WTC11 (cell line): ENCODE measurements at regions not wholly inside any gene's neighbourhood (a gene's known extent, or its start where the extent isn't known, plus 50 kb on each side); places are given as distances from the start of the nearest gene placed in this dataset.

Source experiments
- ATAC-seq: fragments of 200-7000 bp; cut with Tn5 transposase; 2 replicates; pipeline ENCODE4 v1.10.0; 2021; ENCODE audit warnings: mild to moderate bottlenecking, moderate library complexity
- CTCF ChIA-PET: fragments of 300-600 bp; sonication (Branson Sonifier 250); formaldehyde crosslinking; loops from one replicate; lab custom pipeline; 2021; ENCODE audit warnings: antibody characterized with exemption; lab: Charles Lee
- POLR2A ChIA-PET: fragments of 350-600 bp; sonication (Branson Sonifier 250); formaldehyde crosslinking; loops from one replicate; lab custom pipeline; 2021; ENCODE audit warnings: antibody characterized with exemption; lab: Charles Lee
- DNase-seq: peaks from one replicate; pipeline ENCODE4 v3.0.0; 2021; ENCODE audit warnings: low spot score
- H3K27ac Mint-ChIP-seq: 2 replicates; pipeline ENCODE4 v1.8.0; 2021; ENCODE audit warnings: mixed read lengths
- H3K27me3 Mint-ChIP-seq: 2 replicates; pipeline ENCODE4 v1.8.0; 2021; ENCODE audit warnings: low read depth, mild to moderate bottlenecking, moderate library complexity, mixed read lengths
- H3K36me3 Mint-ChIP-seq: 2 replicates; pipeline ENCODE4 v1.8.0; 2021; ENCODE audit warnings: mixed read lengths
- H3K4me1 Mint-ChIP-seq: 2 replicates; pipeline ENCODE4 v1.8.0; 2022; ENCODE audit warnings: mixed read lengths
- H3K4me3 Mint-ChIP-seq: 2 replicates; pipeline ENCODE4 v1.8.0; 2021; ENCODE audit warnings: mild to moderate bottlenecking, moderate library complexity, mixed read lengths
- H3K9me3 Mint-ChIP-seq: 2 replicates; pipeline ENCODE4 v1.8.0; 2021; ENCODE audit warnings: mixed read lengths
- ARID4B ChIP-seq: sonication (generic); formaldehyde crosslinking; IDR thresholded peaks from 2 replicates; pipeline ENCODE4 v1.8.0; 2023; ENCODE audit warnings: missing genetic modification reagents, mild to moderate bottlenecking, borderline replicate concordance
- ATF2 ChIP-seq: sonication (generic); formaldehyde crosslinking; IDR thresholded peaks from 2 replicates; pipeline ENCODE4 v1.8.1; 2022; ENCODE audit warnings: low read depth, missing genetic modification reagents, borderline replicate concordance
- GTF2I ChIP-seq: fragments of 250-450 bp; sonication (Bioruptor Pico); conservative IDR thresholded peaks from 2 replicates; pipeline ENCODE4 v1.4.0; 2021; ENCODE audit warnings: mild to moderate bottlenecking
- NR2C2 ChIP-seq: sonication (generic); formaldehyde crosslinking; IDR thresholded peaks from 2 replicates; pipeline ENCODE4 v1.8.0; 2022; ENCODE audit warnings: mild to moderate bottlenecking, missing genetic modification reagents
- SMAD4 ChIP-seq: sonication (generic); formaldehyde crosslinking; IDR thresholded peaks from 2 replicates; pipeline ENCODE4 v1.8.0; 2022; ENCODE audit warnings: mild to moderate bottlenecking, missing genetic modification reagents
- USF1 ChIP-seq: sonication (generic); formaldehyde crosslinking; IDR thresholded peaks from 2 replicates; pipeline ENCODE4 v1.8.0; 2022; ENCODE audit warnings: mild to moderate bottlenecking, missing genetic modification reagents
- USF2 ChIP-seq: sonication (generic); formaldehyde crosslinking; IDR thresholded peaks from 2 replicates; pipeline ENCODE4 v1.8.1; 2023; ENCODE audit warnings: mild to moderate bottlenecking, missing genetic modification reagents, moderate library complexity
- ZNF532 ChIP-seq: fragments of 250-450 bp; sonication (Bioruptor Pico); IDR thresholded peaks from 2 replicates; pipeline ENCODE4 v1.9.0; 2021; ENCODE audit warnings: mild to moderate bottlenecking, borderline replicate concordance
- TF ChIP-seq, protein P1 (sequence below): sonication (generic); formaldehyde crosslinking; IDR thresholded peaks from 2 replicates; pipeline ENCODE4 v1.8.1; 2022; ENCODE audit warnings: mild to moderate bottlenecking, missing genetic modification reagents, moderate library complexity, borderline replicate concordance
- TF ChIP-seq, protein P2 (sequence below): sonication (generic); formaldehyde crosslinking; IDR thresholded peaks from 2 replicates; pipeline ENCODE4 v1.8.0; 2023; ENCODE audit warnings: mild to moderate bottlenecking, missing genetic modification reagents

DNA sequence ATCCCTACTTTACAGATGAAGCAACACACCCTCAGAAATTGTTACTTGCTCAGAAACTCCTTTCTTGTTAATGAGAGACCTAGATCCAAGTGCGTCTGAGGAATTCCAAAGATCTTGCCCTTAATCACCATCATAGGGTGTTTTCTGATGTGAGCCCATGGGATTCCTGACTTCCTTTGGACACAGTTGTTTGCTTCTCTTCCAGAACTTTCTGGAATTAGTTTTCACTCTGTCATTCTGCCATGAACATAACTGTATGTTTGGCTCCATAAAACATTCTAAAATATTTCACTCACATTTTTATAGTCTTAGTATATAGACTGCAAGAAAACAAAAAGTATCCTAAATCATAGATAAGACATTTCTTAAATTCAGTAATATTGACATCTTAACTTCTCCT, 593.9 kb upstream of the SOX11 start (continued):
- TF ChIP-seq ZNF532 (no peak), NR2C2 (no peak), USF2 (CRISPR knock-in tag) (no peak), USF1 (CRISPR knock-in tag) (no peak)
- TF ChIP-seq, protein P1, sequence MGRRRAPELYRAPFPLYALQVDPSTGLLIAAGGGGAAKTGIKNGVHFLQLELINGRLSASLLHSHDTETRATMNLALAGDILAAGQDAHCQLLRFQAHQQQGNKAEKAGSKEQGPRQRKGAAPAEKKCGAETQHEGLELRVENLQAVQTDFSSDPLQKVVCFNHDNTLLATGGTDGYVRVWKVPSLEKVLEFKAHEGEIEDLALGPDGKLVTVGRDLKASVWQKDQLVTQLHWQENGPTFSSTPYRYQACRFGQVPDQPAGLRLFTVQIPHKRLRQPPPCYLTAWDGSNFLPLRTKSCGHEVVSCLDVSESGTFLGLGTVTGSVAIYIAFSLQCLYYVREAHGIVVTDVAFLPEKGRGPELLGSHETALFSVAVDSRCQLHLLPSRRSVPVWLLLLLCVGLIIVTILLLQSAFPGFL = no peak

- no peak overlapping the region for H3K27ac Mint-ChIP-seq
- ChIA-PET CTCF (no interaction called here), POLR2A (no interaction called here)
- no peak for DNase-seq
- H3K4me3 Mint-ChIP-seq = no peak overlapping the region
- peaks cover 93% of the 10 kb centered on the region for H3K9me3 Mint-ChIP-seq
- H3K4me1 Mint-ChIP-seq = no peaks in the 10 kb centered on the region
- H3K36me3 Mint-ChIP-seq = peaks cover 76% of the 10 kb centered on the region
- no peak for ATAC-seq
- H3K27me3 Mint-ChIP-seq = no peaks in the 10 kb centered on the region
- no peak for TF ChIP-seq NR2C2
- TF ChIP-seq ATF2 (CRISPR knock-in tag) = no peak
- TF ChIP-seq ARID4B (CRISPR knock-in tag) = no peak
- TF ChIP-seq, protein P2, sequence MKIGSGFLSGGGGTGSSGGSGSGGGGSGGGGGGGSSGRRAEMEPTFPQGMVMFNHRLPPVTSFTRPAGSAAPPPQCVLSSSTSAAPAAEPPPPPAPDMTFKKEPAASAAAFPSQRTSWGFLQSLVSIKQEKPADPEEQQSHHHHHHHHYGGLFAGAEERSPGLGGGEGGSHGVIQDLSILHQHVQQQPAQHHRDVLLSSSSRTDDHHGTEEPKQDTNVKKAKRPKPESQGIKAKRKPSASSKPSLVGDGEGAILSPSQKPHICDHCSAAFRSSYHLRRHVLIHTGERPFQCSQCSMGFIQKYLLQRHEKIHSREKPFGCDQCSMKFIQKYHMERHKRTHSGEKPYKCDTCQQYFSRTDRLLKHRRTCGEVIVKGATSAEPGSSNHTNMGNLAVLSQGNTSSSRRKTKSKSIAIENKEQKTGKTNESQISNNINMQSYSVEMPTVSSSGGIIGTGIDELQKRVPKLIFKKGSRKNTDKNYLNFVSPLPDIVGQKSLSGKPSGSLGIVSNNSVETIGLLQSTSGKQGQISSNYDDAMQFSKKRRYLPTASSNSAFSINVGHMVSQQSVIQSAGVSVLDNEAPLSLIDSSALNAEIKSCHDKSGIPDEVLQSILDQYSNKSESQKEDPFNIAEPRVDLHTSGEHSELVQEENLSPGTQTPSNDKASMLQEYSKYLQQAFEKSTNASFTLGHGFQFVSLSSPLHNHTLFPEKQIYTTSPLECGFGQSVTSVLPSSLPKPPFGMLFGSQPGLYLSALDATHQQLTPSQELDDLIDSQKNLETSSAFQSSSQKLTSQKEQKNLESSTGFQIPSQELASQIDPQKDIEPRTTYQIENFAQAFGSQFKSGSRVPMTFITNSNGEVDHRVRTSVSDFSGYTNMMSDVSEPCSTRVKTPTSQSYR = no peak
- no peak for TF ChIP-seq GTF2I (CRISPR knock-in tag)
- no peak for TF ChIP-seq SMAD4 (CRISPR knock-in tag)
- TF ChIP-seq, all 79 proteins: peak for 0
Observed at GRCh38 chr2:5102823-5103222, 589.4 kb upstream of the SOX11 start.
